ENCODE measurements at regions not wholly inside any gene's neighbourhood (a gene's known extent, or its start where the extent isn't known, plus 50 kb on each side); places are given as distances from the start of the nearest gene placed in this dataset.
"Not testable (repeated sequence)": the region's sequence is repeated elsewhere in the genome, so short reads cannot be mapped to it uniquely, and the experiment has no call there.

DNA sequence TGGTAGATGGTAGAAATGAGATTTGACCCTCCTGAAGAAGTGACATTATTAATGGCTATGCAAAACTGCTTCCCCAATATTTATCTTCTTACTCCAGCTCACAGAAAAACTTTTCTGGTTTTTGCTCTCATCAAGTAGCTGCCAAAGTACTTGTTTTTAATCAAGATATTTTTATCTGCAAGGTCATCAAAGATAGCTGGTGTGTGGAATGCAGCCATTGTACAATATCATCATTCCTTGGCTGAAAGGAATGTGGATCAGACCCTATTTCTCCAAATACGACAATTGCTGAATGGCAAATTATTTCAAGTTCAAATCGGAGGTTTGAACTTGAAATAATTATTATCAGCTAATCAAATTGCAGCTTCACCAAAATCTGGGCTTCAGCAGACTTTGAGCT lies 126.9 kb upstream of the SLC7A14 start:
- no peak for DNase-seq (ENCODE audit: extremely low read depth, low read depth, low spot score)

DNA sequence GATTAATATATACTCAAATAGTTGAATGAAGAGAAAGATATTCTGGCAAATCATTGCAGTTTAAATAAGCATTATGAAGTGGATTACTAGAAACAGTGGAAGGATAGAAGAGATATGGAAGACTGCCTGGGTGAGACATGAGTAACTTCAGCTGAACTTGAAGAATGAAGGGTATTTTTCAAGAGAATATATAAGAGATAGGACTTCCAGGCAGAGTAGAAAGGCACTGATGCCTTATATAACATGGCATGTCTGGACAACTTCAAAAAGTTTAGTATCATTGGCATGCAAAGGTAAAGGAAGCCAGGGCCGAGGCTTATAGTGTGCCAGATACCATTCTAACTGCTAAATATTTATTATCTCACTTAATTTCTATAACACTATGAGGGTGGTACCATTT lies 126.5 kb upstream of the SLC7A14 start:
- no peak for DNase-seq (ENCODE audit: extremely low read depth, low read depth, low spot score)

DNA sequence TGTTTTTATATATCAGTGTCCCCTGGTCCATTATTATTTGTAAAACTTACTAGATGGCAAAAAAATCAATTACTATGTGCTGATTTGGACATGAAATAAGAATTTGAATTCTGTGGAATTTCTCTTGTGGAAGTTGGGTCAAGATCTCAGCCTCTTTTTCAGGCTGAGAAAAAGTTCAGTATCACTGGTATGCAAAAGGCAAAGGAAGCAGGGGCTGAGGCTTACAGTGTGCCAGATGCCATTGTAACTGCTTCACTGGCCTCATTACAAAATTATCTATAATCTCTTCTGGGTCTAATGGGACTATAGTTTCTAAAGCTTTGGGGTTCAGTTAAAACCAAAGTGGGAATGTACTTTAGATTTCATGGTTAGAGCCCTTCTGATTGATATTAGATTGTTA lies 125.9 kb upstream of the SLC7A14 start:
- no peak for DNase-seq (ENCODE audit: extremely low read depth, low read depth, low spot score)

DNA sequence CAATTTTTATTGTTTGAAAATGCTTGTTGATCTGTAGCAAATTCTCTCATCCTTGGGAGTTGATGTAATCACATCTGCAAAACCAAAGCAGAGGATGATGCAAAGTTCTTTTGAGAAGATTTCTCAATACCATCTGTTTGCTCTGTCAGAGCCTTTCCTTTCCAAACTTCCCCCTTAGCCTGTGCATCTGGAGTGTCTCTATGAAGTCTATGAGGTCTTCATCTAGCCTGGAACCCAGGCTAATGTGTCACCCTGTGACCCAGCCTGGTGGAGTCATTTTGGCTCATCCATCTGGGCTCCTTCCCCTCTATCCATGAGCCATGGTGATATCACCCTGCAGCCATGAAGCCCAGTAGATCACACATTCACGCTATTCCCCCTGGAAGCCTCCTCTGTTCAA lies 123.2 kb upstream of the SLC7A14 start:
- DNase-seq (ENCODE audit: extremely low read depth, low read depth, low spot score), result no peak

DNA sequence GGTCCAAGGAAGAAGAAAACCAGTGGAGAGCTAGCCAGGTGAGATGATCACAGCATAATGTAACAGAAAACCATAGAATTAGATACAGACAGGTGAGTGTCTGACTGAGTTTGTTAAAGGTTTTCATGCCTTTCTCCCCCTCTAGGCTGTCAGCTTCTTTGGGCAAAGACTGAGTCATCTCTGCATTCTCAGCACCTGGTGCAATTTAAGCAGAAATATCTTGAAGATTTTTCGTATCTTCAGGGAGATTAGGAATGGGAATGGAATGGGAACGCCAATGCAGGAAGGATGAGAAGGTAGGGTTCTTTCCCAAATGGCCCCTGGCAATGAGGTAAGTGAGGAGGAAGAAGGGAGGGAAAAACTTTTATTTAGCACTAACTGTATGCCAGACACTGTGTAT lies 122.0 kb upstream of the SLC7A14 start:
- no peak for DNase-seq (ENCODE audit: extremely low read depth, low read depth, low spot score)

DNA sequence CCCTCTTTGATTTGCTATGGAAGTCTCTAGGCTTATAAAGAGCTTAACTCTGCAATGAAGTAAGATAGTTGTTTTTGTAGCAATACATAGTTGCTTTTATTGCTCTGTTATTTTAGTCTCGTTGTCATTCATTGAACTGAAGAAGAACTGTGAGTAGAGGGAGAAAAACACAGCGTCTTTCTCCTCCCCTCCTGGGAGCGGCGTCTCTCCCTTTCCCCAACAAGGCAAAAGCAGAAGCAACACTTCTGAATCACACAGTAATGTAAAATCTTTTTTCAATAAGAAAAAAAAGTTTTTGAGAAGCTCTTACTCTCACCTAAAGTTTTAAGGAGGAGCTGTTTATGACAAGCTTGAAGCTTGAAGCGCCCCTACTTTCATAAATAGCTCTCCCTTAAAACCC lies 119.3 kb upstream of the SLC7A14 start:
- DNase-seq (ENCODE audit: extremely low read depth, low read depth, low spot score), result no peak

DNA sequence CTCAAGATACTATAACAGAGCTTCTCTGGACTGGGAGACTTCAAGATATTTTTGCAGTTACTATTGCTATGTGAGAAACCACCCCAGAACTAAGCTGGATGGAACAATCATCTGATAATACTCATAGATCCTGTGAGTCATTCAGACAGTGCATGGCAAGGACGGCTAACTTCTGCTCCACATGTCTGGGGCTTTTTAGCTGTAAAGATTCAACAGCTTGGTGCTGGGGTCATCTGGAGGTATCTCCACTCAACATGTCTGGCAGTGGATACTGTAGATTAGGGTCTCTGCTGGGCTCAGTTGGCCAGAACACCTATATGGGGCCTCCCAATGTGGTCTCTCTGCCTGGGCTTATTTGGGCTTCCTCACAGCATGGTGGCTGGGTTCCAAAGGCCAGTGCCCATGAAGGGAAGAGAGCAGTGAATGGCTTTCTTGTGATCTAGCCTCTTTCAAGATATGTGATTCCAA lies 117.3 kb upstream of the SLC7A14 start:
- DNase-seq (ENCODE audit: extremely low read depth, low read depth, low spot score), result no peak

DNA sequence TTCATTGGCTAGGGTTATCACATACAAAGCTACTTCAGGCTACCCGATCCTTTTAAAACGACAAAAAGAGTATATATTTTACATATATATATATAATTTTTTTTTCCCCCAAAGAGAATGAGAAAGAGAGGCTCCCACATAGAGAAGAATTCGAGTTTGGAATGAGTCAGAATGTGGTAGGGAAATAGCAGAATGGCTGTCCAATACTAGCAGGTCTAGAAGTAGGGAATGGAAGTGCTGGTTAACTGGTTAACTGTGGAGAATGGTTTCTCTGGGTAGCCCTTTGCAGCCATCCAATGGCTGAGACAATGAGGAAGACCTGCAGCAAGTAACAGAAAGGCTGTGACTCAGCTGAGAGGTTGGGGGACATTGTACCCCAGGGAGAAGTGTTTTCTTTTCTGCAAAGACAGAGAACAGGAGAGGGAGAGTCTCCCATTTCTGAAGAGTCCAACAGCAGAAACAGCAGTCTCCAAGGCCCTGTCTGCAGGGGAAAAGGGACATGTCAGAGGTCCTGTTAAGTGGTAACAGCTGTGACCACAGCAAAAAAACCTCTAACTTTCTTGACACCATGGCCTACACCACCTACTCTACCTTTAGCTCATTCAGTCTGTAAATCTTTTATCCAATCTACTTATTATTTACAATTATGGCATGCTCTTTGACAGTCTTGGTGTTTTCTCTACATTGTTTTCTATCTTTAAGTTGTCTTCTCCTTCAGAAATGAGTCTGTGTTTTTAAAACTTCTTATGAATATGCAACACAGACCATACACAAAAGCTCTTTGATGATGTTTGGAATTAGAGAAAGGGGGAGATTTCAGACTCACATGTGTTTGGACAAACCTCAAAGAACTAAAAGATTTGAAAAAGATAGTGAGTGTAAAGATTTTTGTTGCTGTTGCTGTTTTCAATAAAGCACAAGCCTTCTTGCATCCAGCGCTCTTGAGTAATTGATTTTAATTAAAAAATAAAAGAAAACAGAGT lies 116.1 kb upstream of the SLC7A14 start:
- no peak for DNase-seq (ENCODE audit: extremely low read depth, low read depth, low spot score)

DNA sequence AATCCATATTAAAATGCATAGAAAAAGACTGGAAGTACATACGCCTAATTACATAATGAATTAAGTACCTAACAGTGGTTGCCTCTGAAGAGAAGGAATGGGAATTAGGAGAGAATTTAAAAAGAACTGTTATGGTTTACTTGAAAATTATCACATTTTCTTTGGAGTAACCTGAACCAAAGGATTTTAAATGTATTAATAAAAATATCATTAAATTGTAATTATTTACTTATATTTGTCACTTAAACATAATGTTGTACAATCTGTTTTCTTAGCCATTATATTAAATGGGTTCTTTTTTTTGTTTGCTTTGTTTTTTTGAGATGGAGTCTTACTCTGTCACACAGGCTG lies 114.2 kb upstream of the SLC7A14 start:
- DNase-seq (ENCODE audit: extremely low read depth, low read depth, low spot score), result no peak

DNA sequence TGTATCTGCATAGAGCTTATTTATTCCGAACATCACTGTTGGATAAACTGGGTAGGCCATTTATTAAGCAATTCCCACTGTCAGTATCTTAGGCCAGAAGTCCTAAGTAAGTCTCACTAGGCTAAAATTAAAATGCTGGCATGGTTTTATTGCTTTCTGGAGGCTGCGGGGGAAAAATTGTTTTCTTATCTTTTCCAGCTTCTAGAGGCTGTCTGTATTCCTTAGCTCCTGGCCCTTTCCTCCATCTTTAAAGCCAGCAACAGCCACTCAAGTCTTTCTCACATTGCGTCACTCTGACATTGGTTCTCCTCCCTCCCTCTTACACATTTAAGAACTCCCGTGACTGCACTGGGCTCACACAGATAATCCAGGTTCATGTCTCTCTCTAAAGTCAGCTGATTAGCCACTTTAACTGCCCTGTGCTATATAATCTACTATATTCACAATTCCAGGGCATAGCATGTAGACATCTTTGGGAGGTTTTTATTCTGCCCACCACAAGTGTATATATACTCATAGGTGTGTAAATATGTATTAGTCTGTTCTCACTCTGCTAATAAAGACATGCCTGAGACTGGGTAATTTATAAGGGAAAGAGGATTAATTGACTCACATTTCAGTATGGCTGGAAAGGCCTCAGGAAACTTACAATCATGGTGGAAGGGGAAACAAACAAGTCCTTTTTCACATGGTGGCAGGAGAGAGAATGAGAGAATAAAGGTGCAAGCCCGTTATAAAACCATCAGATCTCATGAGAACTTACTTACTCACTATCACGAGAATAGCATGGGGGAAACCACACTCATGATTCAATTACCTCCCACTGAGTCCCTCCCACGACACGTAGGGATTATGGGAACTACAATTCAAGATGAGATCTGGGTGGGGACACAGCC lies 113.5 kb upstream of the SLC7A14 start:
- no peak for DNase-seq (ENCODE audit: extremely low read depth, low read depth, low spot score)

DNA sequence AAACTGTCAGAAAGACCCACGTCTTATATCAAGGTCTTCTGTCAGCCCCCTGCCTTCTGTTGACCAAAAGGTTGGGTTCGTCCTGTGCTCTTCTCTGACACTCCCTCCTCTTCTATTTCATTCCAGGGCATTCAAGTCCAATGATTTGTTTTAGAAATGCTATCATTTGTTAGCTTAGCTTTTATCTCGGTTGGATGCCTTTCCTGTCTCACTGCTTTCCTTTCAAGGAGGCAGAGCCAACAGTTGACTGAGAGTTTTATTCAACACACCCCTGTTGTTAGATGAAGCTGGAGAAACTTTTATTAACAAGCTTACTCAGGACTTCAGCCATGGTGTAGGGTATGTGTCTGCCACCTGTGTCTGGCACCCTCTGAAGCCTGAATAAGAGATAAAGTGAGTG lies 112.0 kb upstream of the SLC7A14 start:
- DNase-seq (ENCODE audit: extremely low read depth, low read depth, low spot score), result no peak

DNA sequence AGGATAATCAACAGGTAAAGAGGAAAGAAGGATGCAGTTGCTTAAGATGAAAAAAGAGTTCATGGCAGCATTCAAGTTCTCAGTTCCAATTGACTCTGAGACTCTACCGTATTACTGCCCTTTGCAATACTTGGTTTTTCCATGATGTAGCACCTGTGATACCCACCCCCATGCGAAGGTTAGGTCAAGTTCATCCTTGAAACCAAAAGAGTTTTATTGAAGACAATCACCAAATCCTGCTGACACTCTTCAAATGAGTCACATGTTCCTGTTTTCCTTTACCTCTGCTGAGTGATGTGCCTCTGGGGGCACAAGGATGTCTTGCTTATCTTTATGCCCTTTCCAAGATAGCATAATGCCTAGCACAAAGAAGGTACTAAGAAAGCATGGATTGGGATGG lies 111.3 kb upstream of the SLC7A14 start:
- no peak for DNase-seq (ENCODE audit: extremely low read depth, low read depth, low spot score)

DNA sequence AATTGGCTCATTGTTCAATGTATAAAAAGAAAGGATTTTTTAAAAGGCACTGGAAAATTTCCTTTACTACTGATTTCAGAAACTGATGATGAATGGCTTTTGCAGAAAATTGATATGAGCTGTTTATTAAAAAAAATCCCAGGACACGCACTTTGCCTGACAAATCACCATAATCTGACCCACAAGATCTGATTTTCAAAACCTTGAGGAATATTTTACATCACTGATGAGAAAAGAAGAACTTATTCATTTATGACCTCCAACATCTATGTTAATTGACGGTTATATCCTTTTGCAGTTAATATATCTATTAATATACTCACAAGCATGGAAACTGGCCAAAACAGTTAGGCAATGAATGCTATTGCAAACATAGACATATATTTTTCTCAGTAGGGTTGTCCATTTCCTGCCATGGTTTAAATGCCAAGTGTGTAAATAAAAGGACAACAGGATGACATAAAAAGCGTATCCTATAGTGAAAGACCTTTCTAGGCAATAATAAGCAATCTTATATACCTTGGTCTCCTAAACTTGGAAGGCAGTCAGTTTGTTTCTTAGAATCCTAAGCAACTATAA lies 109.7 kb upstream of the SLC7A14 start:
- DNase-seq (ENCODE audit: extremely low read depth, low read depth, low spot score), result no peak

DNA sequence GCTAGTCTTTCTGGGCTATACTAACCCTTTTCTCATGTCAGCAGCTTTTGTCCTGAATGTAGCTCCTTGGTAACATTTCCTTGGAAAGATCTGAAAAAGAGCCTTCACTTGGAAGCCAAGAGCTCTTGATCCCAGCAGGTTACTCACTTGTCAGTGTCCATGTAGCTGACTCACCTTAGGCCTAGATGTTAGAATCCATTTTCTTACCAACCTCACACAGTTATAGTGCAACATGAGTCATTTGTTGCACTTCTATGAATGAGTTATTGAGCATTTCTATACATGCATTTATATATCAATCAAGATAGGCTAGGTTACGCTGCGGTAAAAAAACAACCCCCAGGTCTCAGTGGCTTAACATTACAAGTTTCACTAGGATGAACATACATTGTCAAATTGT lies 106.8 kb upstream of the SLC7A14 start:
- no peak for DNase-seq (ENCODE audit: extremely low read depth, low read depth, low spot score)

DNA sequence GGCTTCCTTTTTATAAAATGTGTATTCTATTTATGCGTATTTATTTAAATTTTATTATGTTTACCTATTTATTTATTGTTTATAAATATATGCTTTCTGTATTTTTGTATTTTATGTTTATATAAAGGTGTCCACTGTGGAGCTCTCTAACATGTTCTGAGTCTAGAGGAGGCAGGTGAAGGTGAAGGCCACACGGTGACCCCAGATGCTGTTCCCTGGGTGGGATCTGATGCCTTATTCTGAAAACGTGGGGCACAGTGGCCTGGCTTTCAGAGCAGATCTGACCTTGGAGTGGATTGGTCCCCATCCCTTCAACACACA lies 104.7 kb upstream of the SLC7A14 start:
- no peak for DNase-seq (ENCODE audit: extremely low read depth, low read depth, low spot score)

DNA sequence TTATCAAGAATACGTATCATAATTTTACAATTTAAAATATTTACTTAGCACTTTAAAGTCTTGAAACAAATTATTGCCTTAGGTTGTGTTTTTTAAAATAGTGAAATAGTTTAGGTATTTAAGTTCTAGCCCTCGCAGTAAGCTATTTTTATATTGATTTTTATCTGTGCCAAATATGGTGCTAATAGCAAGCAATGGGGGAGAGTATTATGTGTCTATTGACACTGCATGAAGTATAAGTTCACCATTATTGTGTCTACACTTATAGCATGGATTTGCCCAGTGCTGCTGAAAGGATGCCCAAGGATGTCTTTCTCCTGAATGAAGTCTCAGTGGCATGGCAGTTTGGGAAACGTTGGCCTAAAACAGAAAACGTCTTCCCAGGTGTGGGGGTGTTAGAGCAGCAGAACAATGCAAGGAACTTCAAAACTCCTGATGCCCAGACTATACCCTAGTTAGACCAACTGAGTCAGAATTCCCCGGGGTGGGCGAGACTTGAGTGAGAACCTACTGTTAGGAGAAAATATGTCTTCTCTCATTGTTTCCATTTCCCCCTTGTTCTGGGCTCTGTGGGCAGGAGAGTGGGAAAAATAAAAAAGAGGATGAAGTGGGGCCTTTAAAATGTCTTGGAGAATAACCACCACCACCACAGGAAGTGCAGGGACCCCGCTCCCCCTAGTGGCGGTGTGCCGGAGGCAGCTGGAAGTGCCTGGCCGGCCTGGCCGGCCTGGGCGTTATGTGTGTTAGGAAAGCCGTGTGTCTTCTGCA lies 104.2 kb upstream of the SLC7A14 start:
- no peak for DNase-seq (ENCODE audit: extremely low read depth, low read depth, low spot score)

DNA sequence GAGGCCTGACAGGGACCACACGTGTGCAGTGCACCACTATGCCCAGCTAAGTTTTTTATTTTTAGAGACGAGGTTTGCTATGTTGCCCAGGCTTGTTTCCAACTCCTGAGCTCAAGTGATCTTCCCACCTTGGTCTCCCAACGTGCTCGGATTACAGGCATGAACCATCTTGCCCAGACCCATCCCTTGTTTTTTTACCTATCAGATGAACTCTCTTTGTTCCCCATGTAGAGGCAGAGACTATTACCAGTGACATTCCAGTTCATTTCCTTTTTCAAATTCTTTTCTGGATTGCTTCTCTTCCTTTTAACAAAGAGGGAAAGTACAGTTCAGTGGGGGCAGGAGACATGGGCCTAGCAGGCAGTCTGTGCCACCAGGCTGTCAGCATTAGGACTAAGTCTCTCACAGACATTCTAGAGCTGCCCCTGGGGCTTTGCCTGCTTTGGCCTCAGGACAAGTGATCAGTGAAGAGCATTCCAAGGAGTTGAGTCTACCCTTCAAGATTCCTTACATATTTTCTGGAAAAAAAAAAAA lies 103.5 kb upstream of the SLC7A14 start:
- peak; percentile 45 for DNase-seq (ENCODE audit: extremely low read depth, low read depth, low spot score)

DNA sequence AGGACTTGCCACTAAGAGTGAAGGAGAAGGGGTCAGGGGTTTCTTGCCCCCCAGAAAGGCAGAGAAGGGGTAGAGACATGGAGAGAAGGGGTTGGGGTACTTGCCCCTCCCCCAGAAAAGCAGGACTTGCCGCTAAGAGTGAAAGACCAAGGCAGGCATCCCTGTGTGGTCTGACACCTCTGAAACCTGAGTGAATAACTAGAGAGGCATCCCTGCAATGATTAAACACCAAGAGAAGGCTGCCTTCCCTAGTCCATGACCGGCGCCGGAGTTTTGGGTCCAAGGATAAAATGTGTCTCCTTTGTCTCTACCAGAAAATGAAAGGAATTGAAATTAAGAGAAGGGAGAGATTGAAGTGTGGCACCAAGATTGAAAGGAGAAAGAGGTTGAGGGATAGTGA lies 102.3 kb upstream of the SLC7A14 start:
- not testable (repeated sequence) for DNase-seq (ENCODE audit: extremely low read depth, low read depth, low spot score)

DNA sequence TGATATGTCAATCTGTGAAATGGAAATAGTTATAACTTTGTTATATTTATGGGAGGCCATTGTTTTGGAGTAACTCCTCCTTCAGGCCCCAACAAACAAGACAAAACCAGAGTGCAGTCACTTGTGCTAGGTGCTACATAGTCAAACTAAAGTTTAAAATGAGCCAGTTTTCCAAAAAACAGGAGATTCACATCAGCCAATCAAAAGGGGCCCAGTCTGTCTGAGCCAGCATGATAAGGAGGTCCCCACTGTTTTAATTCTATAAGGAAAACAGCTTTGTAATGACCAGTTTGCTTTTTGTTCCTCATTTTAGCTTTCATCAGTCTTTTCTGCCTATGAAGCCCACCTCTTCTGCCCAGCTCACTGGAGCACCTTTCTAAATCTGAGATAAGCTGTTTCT lies 94.7 kb upstream of the SLC7A14 start:
- DNase-seq (ENCODE audit: extremely low read depth, low read depth, low spot score), result no peak

DNA sequence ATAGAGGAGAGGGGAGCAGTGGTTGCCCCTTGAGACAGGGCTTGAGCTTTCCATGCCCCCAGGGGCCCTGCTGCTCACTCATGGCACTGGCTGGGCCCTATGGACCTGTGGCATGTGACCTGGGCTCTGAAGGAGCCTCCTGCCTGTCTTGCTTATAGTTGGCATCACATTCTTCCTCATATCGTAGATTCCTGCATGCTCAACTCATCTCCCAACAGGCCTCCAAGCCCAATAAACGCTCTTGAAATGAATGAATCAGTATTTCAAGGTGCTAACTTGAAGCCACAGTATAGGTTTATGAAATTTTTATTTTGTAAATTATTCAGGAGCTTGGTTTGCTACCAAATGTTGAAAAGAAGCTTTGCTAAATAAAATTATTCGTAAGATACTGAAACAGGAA lies 93.3 kb upstream of the SLC7A14 start:
- no peak for DNase-seq (ENCODE audit: extremely low read depth, low read depth, low spot score)

DNA sequence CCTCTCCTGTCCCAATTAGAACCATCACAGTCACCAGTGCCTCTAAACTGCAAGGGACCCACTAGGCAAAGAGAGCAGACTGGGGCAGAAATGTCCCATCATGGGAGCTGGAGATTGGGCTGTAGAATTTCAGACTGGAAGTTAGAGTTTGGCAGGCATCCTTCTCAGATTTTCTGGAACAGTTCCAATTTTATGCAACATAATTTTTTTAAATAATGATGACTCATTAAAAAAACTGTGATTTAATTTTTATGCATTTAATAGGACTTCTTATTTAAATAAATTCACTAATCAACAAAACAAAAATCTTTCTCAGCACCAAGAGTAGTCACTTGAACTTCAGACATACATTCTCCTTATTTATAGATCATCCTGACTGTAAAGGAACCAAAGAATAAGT lies 84.6 kb upstream of the SLC7A14 start:
- DNase-seq (ENCODE audit: extremely low read depth, low read depth, low spot score), result no peak

Measured in glomerular endothelial cell (primary cell).